ENCODE measurements at regions not wholly inside any gene's neighbourhood (a gene's known extent, or its start where the extent isn't known, plus 50 kb on each side); places are given as distances from the start of the nearest gene placed in this dataset.

- TF ChIP-seq EZH2phosphoT487 (IDR thresholded peaks at IDR 0.05; ENCODE audit: borderline replicate concordance, low read length), result no peak
- TF ChIP-seq, protein P1, sequence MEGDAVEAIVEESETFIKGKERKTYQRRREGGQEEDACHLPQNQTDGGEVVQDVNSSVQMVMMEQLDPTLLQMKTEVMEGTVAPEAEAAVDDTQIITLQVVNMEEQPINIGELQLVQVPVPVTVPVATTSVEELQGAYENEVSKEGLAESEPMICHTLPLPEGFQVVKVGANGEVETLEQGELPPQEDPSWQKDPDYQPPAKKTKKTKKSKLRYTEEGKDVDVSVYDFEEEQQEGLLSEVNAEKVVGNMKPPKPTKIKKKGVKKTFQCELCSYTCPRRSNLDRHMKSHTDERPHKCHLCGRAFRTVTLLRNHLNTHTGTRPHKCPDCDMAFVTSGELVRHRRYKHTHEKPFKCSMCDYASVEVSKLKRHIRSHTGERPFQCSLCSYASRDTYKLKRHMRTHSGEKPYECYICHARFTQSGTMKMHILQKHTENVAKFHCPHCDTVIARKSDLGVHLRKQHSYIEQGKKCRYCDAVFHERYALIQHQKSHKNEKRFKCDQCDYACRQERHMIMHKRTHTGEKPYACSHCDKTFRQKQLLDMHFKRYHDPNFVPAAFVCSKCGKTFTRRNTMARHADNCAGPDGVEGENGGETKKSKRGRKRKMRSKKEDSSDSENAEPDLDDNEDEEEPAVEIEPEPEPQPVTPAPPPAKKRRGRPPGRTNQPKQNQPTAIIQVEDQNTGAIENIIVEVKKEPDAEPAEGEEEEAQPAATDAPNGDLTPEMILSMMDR (conservative IDR thresholded peaks at IDR 0.05; ENCODE audit: low read depth, low read length), result no peak
- TF ChIP-seq EZH2 (IDR thresholded peaks at IDR 0.05; ENCODE audit: low read length, unreplicated experiment), result no peak
These were observed 129.5 kb downstream of the PCDH10 start for GRCh38 chr4:133278591-133278990.

Measured in PC-3 (cell line).